Mesendoderm (in vitro differentiated cells): ENCODE measurements at regions not wholly inside any gene's neighbourhood (a gene's known extent, or its start where the extent isn't known, plus 50 kb on each side); places are given as distances from the start of the nearest gene placed in this dataset.

Experiments used
- DNase-seq: peaks from one replicate; pipeline ENCODE4 v3.0.0; 2013
- H2AK5ac ChIP-seq: 2 replicates; pipeline ENCODE4 v1.6.1; 2013; ENCODE audit warnings: low read length, inconsistent platforms
- H2BK120ac ChIP-seq: 2 replicates; pipeline ENCODE4 v1.6.1; 2013; ENCODE audit warnings: low read depth, mild to moderate bottlenecking, low read length, moderate library complexity, mixed read lengths
- H2BK15ac ChIP-seq: replicated peaks from 2 replicates; pipeline ENCODE4 v1.6.1; 2013; ENCODE audit warnings: low read depth, mild to moderate bottlenecking, moderate library complexity
- H2BK5ac ChIP-seq: 2 replicates; pipeline ENCODE4 v1.6.1; 2013; ENCODE audit warnings: low read length, inconsistent platforms
- H3K18ac ChIP-seq: 2 replicates; pipeline ENCODE4 v1.6.1; 2013; ENCODE audit warnings: mild to moderate bottlenecking, low read length, mixed read lengths
- H3K23ac ChIP-seq: one replicate; pipeline ENCODE4 v1.6.1; 2013; ENCODE audit warnings: low read length
- H3K27ac ChIP-seq: 2 replicates; pipeline ENCODE4 v1.5.1; 2013; ENCODE audit warnings: low read depth, mild to moderate bottlenecking, inconsistent platforms, low read length, moderate library complexity
- H3K27me3 ChIP-seq: 2 replicates; pipeline ENCODE4 v1.6.1; 2013; ENCODE audit warnings: low read length, control low read depth, mild to moderate bottlenecking, inconsistent platforms; ENCODE audit not compliant: insufficient read depth, poor library complexity
- H3K36me3 ChIP-seq: 2 replicates; pipeline ENCODE4 v1.6.1; 2013; ENCODE audit warnings: low read length, inconsistent platforms; ENCODE audit not compliant: control insufficient read depth, insufficient read depth
- H3K4ac ChIP-seq: one replicate; pipeline ENCODE4 v1.6.1; 2013; ENCODE audit warnings: low read depth, mild to moderate bottlenecking, low read length, moderate library complexity
- H3K4me1 ChIP-seq: 2 replicates; pipeline ENCODE4 v1.6.1; 2013; ENCODE audit warnings: low read depth, low read length, inconsistent platforms; ENCODE audit not compliant: control insufficient read depth
- H3K4me2 ChIP-seq: 2 replicates; pipeline ENCODE4 v1.6.1; 2013; ENCODE audit warnings: low read length
- H3K4me3 ChIP-seq: 2 replicates; pipeline ENCODE4 v1.5.1; 2013; ENCODE audit warnings: mild to moderate bottlenecking, low read length
- H3K56ac ChIP-seq: one replicate; pipeline ENCODE4 v1.6.1; 2013; ENCODE audit warnings: low read length
- H3K79me1 ChIP-seq: 2 replicates; pipeline ENCODE4 v1.6.1; 2013; ENCODE audit warnings: low read length, inconsistent platforms
- H3K79me2 ChIP-seq: 2 replicates; pipeline ENCODE4 v1.6.1; 2013; ENCODE audit warnings: mild to moderate bottlenecking, low read length; ENCODE audit not compliant: control insufficient read depth, insufficient read depth
- H3K9ac ChIP-seq: 2 replicates; pipeline ENCODE4 v1.6.1; 2013; ENCODE audit warnings: low read length, inconsistent platforms
- H4K5ac ChIP-seq: one replicate; pipeline ENCODE4 v1.6.1; 2013; ENCODE audit warnings: low read length
- H4K8ac ChIP-seq: one replicate; pipeline ENCODE4 v1.6.1; 2013; ENCODE audit warnings: low read depth, mild to moderate bottlenecking, control low read depth, low read length, moderate library complexity
- WGBS: extraction: QIAGEN DNeasy Blood & Tissue Kit; methylation state at CpG from one replicate; pipeline ENCODE4 v1.1.7; 2013; ENCODE audit warnings: low lambda C conversion rate, missing lambda C conversion rate; ENCODE audit not compliant: insufficient coverage; ENCODE audit errors: extremely low coverage; 5-methylcytosine and 5-hydroxymethylcytosine counted together

- no peak overlapping the region for H2BK5ac ChIP-seq
- no peak overlapping the region for H4K8ac ChIP-seq
- H3K27me3 ChIP-seq = no peaks in the 10 kb centered on the region
- H2BK15ac ChIP-seq = no peak overlapping the region
- WGBS = no CpG with 5 or more reads among the region's 3 CpGs
- no peak for DNase-seq
- H2BK120ac ChIP-seq = no peak overlapping the region
- no peak overlapping the region for H3K23ac ChIP-seq
- no peak overlapping the region for H2AK5ac ChIP-seq
- H3K4ac ChIP-seq = no peak overlapping the region
- no peak overlapping the region for H3K56ac ChIP-seq
- H3K27ac ChIP-seq = no peak overlapping the region
- no peak overlapping the region for H3K9ac ChIP-seq
- no peaks in the 10 kb centered on the region for H3K36me3 ChIP-seq
- no peak overlapping the region for H3K4me3 ChIP-seq
- no peak overlapping the region for H3K4me2 ChIP-seq
- no peak overlapping the region for H3K18ac ChIP-seq
- no peaks in the 10 kb centered on the region for H3K79me2 ChIP-seq
- no peaks in the 10 kb centered on the region for H3K79me1 ChIP-seq
- H3K4me1 ChIP-seq = no peaks in the 10 kb centered on the region
- H4K5ac ChIP-seq = no peak overlapping the region
These were observed 78.9 kb upstream of the MAP1LC3B2 start for GRCh38 chr12:116480210-116480810.

GRCh38 chr12:116481726-116482125 is 77.5 kb upstream of the MAP1LC3B2 start:
- WGBS = no CpG with 5 or more reads among the region's 9 CpGs
- Histone ChIP-seq H3K23ac (no peak overlapping the region), H2BK5ac (no peak overlapping the region), H3K18ac (no peak overlapping the region), H3K36me3 (no peaks in the 10 kb centered on the region), H2BK15ac (no peak overlapping the region), H3K4me3 (no peak overlapping the region), H4K5ac (no peak overlapping the region), H3K56ac (no peak overlapping the region), H3K79me1 (no peaks in the 10 kb centered on the region), H3K4ac (no peak overlapping the region), H3K79me2 (no peaks in the 10 kb centered on the region), H3K27ac (no peak overlapping the region), H4K8ac (no peak overlapping the region), H3K4me2 (no peak overlapping the region), H3K4me1 (no peaks in the 10 kb centered on the region), H3K9ac (no peak overlapping the region), H2BK120ac (no peak overlapping the region), H3K27me3 (no peaks in the 10 kb centered on the region), H2AK5ac (no peak overlapping the region)
- no peak for DNase-seq

GRCh38 chr12:116482179-116482578 is 77.0 kb upstream of the MAP1LC3B2 start:
- Histone ChIP-seq H3K4ac (no peak overlapping the region), H3K79me1 (no peaks in the 10 kb centered on the region), H3K4me2 (no peak overlapping the region), H2AK5ac (no peak overlapping the region), H3K23ac (no peak overlapping the region), H4K5ac (no peak overlapping the region), H3K18ac (no peak overlapping the region), H2BK5ac (no peak overlapping the region), H3K56ac (no peak overlapping the region), H3K79me2 (no peaks in the 10 kb centered on the region), H2BK15ac (no peak overlapping the region), H3K36me3 (no peaks in the 10 kb centered on the region), H2BK120ac (no peak overlapping the region), H3K27ac (no peak overlapping the region), H3K4me1 (no peaks in the 10 kb centered on the region), H4K8ac (no peak overlapping the region), H3K9ac (no peak overlapping the region), H3K27me3 (no peaks in the 10 kb centered on the region), H3K4me3 (no peak overlapping the region)
- WGBS = no CpG with 5 or more reads among the region's 20 CpGs
- DNase-seq = no peak

GRCh38 chr12:116482859-116483258 is 76.3 kb upstream of the MAP1LC3B2 start:
- no peak for DNase-seq
- no peak overlapping the region for H3K9ac ChIP-seq
- no peak overlapping the region for H2AK5ac ChIP-seq
- H3K4me1 ChIP-seq = no peaks in the 10 kb centered on the region
- no peaks in the 10 kb centered on the region for H3K27me3 ChIP-seq
- H3K4ac ChIP-seq = no peak overlapping the region
- H2BK15ac ChIP-seq = no peak overlapping the region
- no peak overlapping the region for H4K8ac ChIP-seq
- no CpG with 5 or more reads among the region's 6 CpGs for WGBS
- no peak overlapping the region for H3K23ac ChIP-seq
- no peak overlapping the region for H3K27ac ChIP-seq
- no peak overlapping the region for H2BK5ac ChIP-seq
- no peak overlapping the region for H3K18ac ChIP-seq
- no peaks in the 10 kb centered on the region for H3K79me2 ChIP-seq
- H3K36me3 ChIP-seq = no peaks in the 10 kb centered on the region
- no peak overlapping the region for H3K4me2 ChIP-seq
- no peak overlapping the region for H2BK120ac ChIP-seq
- H3K56ac ChIP-seq = no peak overlapping the region
- no peaks in the 10 kb centered on the region for H3K79me1 ChIP-seq
- H3K4me3 ChIP-seq = no peak overlapping the region
- no peak overlapping the region for H4K5ac ChIP-seq

- Histone ChIP-seq H3K18ac (no peak overlapping the region), H4K5ac (no peak overlapping the region), H2BK5ac (no peak overlapping the region), H3K4ac (no peak overlapping the region), H4K8ac (no peak overlapping the region), H3K27me3 (no peaks in the 10 kb centered on the region), H2BK120ac (no peak overlapping the region), H3K9ac (no peak overlapping the region), H3K4me1 (no peaks in the 10 kb centered on the region), H3K56ac (no peak overlapping the region), H3K79me2 (no peaks in the 10 kb centered on the region), H3K27ac (no peak overlapping the region), H3K79me1 (no peaks in the 10 kb centered on the region), H3K4me2 (no peak overlapping the region), H3K4me3 (no peak overlapping the region), H2BK15ac (no peak overlapping the region), H3K23ac (no peak overlapping the region), H2AK5ac (no peak overlapping the region), H3K36me3 (no peaks in the 10 kb centered on the region)
- WGBS = 95% methylated on average over 3 of the region's 19 CpGs
- no peak for DNase-seq
These were observed 75.0 kb upstream of the MAP1LC3B2 start for GRCh38 chr12:116483959-116484750.
